Hepatocyte (in vitro differentiated cells): ENCODE measurements at regions not wholly inside any gene's neighbourhood (a gene's known extent, or its start where the extent isn't known, plus 50 kb on each side); places are given as distances from the start of the nearest gene placed in this dataset.

Experiments
- CTCF ChIP-seq: fragments of 200-600 bp; sonication (generic); IDR thresholded peaks from 2 replicates; pipeline ENCODE4 v1.5.1; 2016; ENCODE audit warnings: antibody characterized with exemption, mild to moderate bottlenecking; ENCODE audit not compliant: poor library complexity
- EZH2 ChIP-seq: fragments of 200-600 bp; sonication (generic); IDR thresholded peaks from 2 replicates; pipeline ENCODE4 v1.6.1; 2016; ENCODE audit warnings: antibody characterized with exemption, mild to moderate bottlenecking, borderline replicate concordance
- EZH2phosphoT487 ChIP-seq: fragments of 200-600 bp; sonication (generic); IDR thresholded peaks from one replicate; pipeline ENCODE4 v1.6.1; 2018; ENCODE audit warnings: antibody characterized with exemption, mild to moderate bottlenecking, low read depth, moderate library complexity; ENCODE audit not compliant: unreplicated experiment, severe bottlenecking

DNA sequence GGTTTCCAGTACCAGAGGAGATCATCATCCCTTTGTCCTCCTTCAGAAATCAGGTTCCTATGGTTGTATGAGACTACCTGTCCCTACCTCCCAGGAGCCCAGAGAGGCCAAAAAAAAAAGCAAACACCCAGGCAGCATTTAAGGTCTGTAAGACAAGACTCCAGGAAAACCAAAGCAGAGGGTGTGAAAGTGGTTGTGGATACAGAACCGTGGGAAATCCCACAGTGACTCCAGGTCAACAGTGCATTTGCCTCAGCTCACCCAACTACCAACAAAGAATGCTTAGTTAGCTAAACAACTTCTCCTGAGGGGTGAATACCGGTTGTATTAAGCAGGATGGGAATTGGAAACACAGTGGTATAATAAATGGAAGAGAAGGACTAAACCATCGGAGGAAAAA lies 83.6 kb downstream of the LBH start:
- TF ChIP-seq CTCF (no peak), EZH2 (no peak), EZH2phosphoT487 (no peak)
